AG04450 (cell line): ENCODE measurements at regions not wholly inside any gene's neighbourhood (a gene's known extent, or its start where the extent isn't known, plus 50 kb on each side); places are given as distances from the start of the nearest gene placed in this dataset.

ENCODE experiments used
- CTCF ChIA-PET: fragments of 300-600, 350-600 bp; formaldehyde crosslinking; extraction: SDS; loops from one replicate; lab custom pipeline; 2022; ENCODE audit warnings: antibody characterized with exemption, inconsistent platforms; lab: Charles Lee
- POLR2A ChIA-PET: fragments of 350-600 bp; formaldehyde crosslinking; extraction: SDS; loops from one replicate; lab custom pipeline; 2021; ENCODE audit warnings: antibody characterized with exemption, inconsistent platforms; lab: Yijun Ruan, JAX
- DNase-seq: peaks from one replicate; pipeline ENCODE4 v3.0.0-alpha.2; 2011; ENCODE audit warnings: low read depth, low spot score
- H3K27ac ChIP-seq: one replicate; pipeline ENCODE4 v1.5.1; 2012; ENCODE audit warnings: low read depth, low read length, control low read depth
- H3K27me3 ChIP-seq: one replicate; pipeline ENCODE4 v1.6.0; 2012; ENCODE audit warnings: low read length; ENCODE audit not compliant: control insufficient read depth, insufficient read depth
- H3K4me3 ChIP-seq: 2 replicates; pipeline ENCODE4 v1.5.1; 2011; ENCODE audit warnings: mild to moderate bottlenecking, low read depth, low read length, control low read depth
- H3K9me3 ChIP-seq: 2 replicates; pipeline ENCODE4 v1.5.1; 2012; ENCODE audit warnings: low read length; ENCODE audit not compliant: control insufficient read depth, insufficient read depth
- TF ChIP-seq, protein P1 (sequence below): IDR thresholded peaks from 2 replicates; pipeline ENCODE4 v1.5.1; 2011; ENCODE audit warnings: low read depth, low read length, control low read depth, inconsistent platforms

DNA sequence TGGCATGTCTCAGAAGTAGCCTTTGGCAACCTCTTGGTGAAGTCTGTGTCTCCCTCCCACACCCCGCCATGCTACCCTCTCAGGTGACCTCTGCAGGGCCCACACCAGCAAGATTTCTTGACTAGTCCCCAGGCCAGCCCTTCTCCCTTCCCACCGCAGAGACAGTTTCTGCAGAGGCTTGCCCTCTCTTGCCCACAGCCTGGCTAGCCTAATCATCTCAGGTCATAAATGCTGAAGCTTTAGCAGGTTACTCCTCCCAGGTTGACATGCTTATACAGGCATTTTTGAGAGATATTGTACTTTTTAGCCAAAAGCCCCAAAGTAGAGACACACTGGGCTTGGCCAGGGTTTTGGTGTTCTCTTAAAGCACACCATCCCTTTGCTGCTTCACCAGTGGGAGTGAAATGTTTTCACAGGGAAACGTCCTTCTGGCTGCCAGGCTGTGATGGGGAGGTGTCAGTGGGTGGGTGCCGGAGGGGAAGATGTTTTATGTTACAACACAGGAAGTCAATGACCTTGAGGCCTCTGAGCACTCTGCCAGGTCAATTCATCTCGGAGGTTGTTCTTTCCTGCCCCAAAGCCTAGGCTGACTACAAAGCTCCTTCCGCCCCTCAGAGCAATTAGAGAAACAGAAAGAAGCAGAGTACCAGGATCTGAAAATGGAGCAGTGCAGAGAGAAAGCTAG, 58.5 kb downstream of the STYXL2 start:
- DNase-seq: no peak
- ChIA-PET CTCF (no interaction called here), POLR2A (no interaction called here)
- H3K27me3 ChIP-seq: no peaks in the 10 kb centered on the region
- no peaks in the 10 kb centered on the region for H3K9me3 ChIP-seq
- H3K27ac ChIP-seq: no peak overlapping the region
- TF ChIP-seq, protein P1, sequence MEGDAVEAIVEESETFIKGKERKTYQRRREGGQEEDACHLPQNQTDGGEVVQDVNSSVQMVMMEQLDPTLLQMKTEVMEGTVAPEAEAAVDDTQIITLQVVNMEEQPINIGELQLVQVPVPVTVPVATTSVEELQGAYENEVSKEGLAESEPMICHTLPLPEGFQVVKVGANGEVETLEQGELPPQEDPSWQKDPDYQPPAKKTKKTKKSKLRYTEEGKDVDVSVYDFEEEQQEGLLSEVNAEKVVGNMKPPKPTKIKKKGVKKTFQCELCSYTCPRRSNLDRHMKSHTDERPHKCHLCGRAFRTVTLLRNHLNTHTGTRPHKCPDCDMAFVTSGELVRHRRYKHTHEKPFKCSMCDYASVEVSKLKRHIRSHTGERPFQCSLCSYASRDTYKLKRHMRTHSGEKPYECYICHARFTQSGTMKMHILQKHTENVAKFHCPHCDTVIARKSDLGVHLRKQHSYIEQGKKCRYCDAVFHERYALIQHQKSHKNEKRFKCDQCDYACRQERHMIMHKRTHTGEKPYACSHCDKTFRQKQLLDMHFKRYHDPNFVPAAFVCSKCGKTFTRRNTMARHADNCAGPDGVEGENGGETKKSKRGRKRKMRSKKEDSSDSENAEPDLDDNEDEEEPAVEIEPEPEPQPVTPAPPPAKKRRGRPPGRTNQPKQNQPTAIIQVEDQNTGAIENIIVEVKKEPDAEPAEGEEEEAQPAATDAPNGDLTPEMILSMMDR: no peak
- H3K4me3 ChIP-seq: no peak overlapping the region

DNA sequence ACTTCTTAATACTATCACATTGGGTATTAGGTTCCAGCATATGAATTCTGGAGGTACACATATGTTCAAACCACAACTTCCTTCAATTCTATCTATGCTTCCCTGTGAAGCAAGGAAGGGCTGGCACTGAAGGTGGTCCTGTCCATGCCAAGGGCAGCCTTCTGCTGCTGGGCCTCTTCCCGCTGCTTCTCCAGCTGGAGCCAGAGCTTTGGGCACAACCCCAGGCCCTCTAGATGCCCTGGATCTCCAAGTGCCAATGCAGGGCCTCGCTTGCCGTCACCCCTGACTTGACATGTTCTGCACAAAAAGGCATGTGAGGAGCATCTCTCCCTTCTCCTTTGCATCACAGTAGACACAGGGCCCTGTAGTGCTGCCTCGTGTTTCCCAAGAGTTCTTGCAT, 62.6 kb downstream of the STYXL2 start:
- CTCF ChIA-PET: no interaction called here
- Histone ChIP-seq H3K4me3 (no peak overlapping the region), H3K27ac (no peak overlapping the region), H3K9me3 (no peaks in the 10 kb centered on the region), H3K27me3 (no peaks in the 10 kb centered on the region)
- POLR2A ChIA-PET: no interaction called here
- DNase-seq: no peak
- TF ChIP-seq, protein P1: no peak

DNA sequence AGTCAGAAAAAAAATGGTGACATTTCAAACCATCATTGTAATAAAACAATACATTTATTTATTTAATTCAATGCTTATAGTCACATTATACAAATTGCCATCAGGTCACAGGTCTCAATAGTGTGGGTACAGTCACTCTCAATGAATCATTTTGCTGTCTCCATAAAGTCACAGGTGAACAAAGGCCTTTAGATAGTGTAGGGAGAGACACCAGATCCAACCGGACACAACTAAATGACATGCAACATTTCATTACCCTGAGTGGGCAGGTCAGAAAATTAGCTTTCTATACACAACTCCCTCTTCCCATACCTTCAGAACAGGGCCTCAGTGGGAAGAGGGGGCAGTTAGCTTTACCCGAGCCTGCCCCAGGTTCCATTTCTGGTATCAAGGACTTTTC, 63.2 kb downstream of the STYXL2 start:
- DNase-seq: no peak
- no peaks in the 10 kb centered on the region for H3K27me3 ChIP-seq
- POLR2A ChIA-PET: no interaction called here
- CTCF ChIA-PET: no interaction called here
- TF ChIP-seq, protein P1: no peak
- no peak overlapping the region for H3K27ac ChIP-seq
- H3K9me3 ChIP-seq: no peaks in the 10 kb centered on the region
- no peak overlapping the region for H3K4me3 ChIP-seq

DNA sequence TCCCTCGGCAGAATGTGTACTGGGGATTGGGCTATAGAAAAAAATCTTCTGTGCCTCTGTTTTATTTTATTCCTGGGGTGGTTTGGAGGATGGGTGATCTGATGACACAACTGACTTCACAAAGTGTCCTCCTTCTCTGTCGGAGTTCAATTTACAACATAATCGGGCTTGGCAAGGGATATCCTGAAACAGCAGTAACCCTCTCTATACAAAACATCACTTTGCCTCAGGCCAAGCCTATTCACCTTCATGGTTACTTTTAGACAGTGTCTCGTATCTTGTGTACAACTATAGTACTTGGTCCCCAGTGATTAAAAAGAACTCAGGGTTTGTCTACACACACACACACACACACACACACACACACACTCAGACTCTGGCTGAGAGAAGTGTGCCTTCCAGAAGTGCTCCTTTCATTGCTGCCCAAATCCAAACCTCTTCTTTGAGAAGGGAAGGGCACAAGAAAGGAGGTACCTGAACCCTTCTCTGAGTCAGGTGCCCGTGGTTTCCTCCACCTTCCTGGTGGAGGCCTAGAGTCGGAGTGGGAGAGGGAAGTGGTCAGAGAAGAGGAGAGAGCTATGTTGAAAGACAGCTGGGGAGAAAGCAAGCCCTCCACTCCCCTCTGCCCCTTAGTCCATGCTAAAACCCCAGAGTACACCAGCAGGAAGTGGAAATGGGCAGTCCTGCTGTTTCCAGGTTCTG, 62.4 kb upstream of the POU2F1 start:
- Histone ChIP-seq H3K27ac (no peak overlapping the region), H3K4me3 (no peak overlapping the region), H3K9me3 (no peaks in the 10 kb centered on the region), H3K27me3 (peaks cover 2% of the 10 kb centered on the region)
- ChIA-PET CTCF (no interaction called here), POLR2A (no interaction called here)
- TF ChIP-seq, protein P1: no peak
- no peak for DNase-seq

DNA sequence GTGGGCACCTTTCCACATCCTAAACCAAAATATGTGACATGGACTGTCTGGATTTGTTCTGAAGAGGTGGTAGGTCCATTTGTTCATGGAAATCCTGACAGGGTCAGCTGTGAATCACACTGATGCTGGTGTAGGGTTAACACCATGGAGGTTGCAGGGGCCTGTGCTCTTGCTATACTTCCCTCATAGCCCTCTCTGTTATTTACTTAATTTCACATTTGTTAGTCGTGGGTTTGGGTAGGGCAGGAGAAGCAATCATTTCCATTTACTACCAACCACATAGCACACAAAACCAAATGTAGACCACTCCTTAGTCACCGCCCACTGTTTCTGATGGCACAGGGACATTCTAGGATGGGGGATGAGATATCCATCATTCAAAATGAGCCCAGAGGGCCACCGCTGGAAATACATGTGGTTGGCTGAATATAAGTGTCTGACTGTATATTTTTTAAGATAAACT, 61.8 kb upstream of the POU2F1 start:
- ChIA-PET POLR2A (no interaction called here), CTCF (no interaction called here)
- Histone ChIP-seq H3K9me3 (no peaks in the 10 kb centered on the region), H3K27ac (no peak overlapping the region), H3K27me3 (peaks cover 2% of the 10 kb centered on the region), H3K4me3 (no peak overlapping the region)
- TF ChIP-seq, protein P1: no peak
- no peak for DNase-seq
